ENCODE measurements at regions not wholly inside any gene's neighbourhood (a gene's known extent, or its start where the extent isn't known, plus 50 kb on each side); places are given as distances from the start of the nearest gene placed in this dataset.

DNA sequence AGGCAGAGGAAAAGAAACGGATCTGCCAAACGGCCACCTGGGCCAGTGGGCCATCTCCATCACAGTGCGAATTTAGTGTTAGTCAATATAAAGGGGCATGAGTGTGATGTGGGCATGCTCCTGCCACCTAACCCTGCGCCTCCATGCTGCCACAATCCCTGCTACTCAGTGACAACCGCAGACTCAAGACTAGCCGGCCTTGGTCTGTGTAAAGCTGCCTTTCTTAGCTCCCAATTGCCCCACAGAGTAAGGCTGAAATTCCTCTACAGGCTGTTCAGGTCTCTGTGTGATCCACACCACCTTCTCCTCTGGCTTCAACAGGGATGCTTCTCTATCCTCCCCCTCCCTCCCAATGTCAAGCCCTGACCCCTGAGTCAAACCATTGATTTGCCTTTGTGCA, 269.7 kb downstream of the XXYLT1 start:
- no peaks in the 10 kb centered on the region for H4K20me1 ChIP-seq (ENCODE audit: insufficient read depth, low read length)
- H3K27me3 ChIP-seq (ENCODE audit: control insufficient read depth, insufficient read depth, low read length), result peaks cover 71% of the 10 kb centered on the region
- dilution Hi-C loops (cut with HindIII; ENCODE audit: low sequenced_read_pairs, unreplicated experiment), result no loop called here
- ATAC-seq (ENCODE audit: low read depth), result no peak
- no TSS peak for BruUV-seq (replicated peaks)
- H2AK9ac ChIP-seq (replicated peaks; ENCODE audit: low read depth, low read length, poor library complexity), result no peak overlapping the region
- H4K91ac ChIP-seq (ENCODE audit: insufficient read depth, low read depth, low read length), result no peak overlapping the region
- peaks cover 6% of the 10 kb centered on the region; the same call in 1 of the 2 replicates for H3K4me1 ChIP-seq (ENCODE audit: control insufficient read depth, insufficient read depth, low read length)
- no peaks in the 10 kb centered on the region for H3K79me1 ChIP-seq (ENCODE audit: low read depth in 1 of 2, low read length in 2 of 2)
- ChIA-PET CTCF (no interaction called here), POLR2A (ENCODE audit: unreplicated experiment) (no interaction called here)
- intact Hi-C loops (cut with micrococcal nuclease), result loop anchor here (5.0 kb wide), 2 partner anchors 261 to 314 kb away; partner anchors contain the start of gene FAM43A
- H3K36me3 ChIP-seq (ENCODE audit: control insufficient read depth, insufficient read depth, low read length), result no peaks in the 10 kb centered on the region
- no peak overlapping the region for H3K4me3 ChIP-seq (ENCODE audit: insufficient read depth, low read depth, low read length)
- H3K27ac ChIP-seq (ENCODE audit: insufficient read depth, low read length), result no peak overlapping the region
- no peak overlapping the region for H4K5ac ChIP-seq (ENCODE audit: low read depth, low read length)
- DNase-seq, result no peak
- H2AFZ ChIP-seq (replicated peaks; ENCODE audit: low read length, poor library complexity), result no peak overlapping the region
- in situ Hi-C loops (cut with MboI; ENCODE audit: low sequenced_read_pairs), result no loop called here
- H2BK5ac ChIP-seq (ENCODE audit: low read depth, low read length, poor library complexity, severe bottlenecking), result no peak overlapping the region
- H2BK120ac ChIP-seq (ENCODE audit: low read depth, low read length), result no peak overlapping the region
- H3K56ac ChIP-seq (ENCODE audit: extremely low read depth, insufficient read depth, low read length), result no peak overlapping the region
- no peak overlapping the region for H2BK20ac ChIP-seq (ENCODE audit: low read depth, low read length)
- H3K23ac ChIP-seq (ENCODE audit: low read depth, low read length), result no peak overlapping the region
- H2BK15ac ChIP-seq (ENCODE audit: low read depth, low read length), result no peak overlapping the region
- H3K9ac ChIP-seq (ENCODE audit: low read depth, low read length), result no peak overlapping the region
- no peak overlapping the region for H3K4ac ChIP-seq (ENCODE audit: low read depth, low read length)
- no peaks in the 10 kb centered on the region for H3K9me1 ChIP-seq (ENCODE audit: insufficient read depth, low read length)
- H3K14ac ChIP-seq (replicated peaks; ENCODE audit: low read depth, low read length), result no peak overlapping the region
- H3K4me2 ChIP-seq (ENCODE audit: low read depth, low read length), result no peak overlapping the region
- TF ChIP-seq SMC3 (IDR thresholded peaks at IDR 0.05; ENCODE audit: low read depth, low read length), result no peak
- no peak for TF ChIP-seq POLR2A (IDR thresholded peaks at IDR 0.05; ENCODE audit: low read depth, low read length)
- H3K18ac ChIP-seq (ENCODE audit: low read depth, low read length), result no peak overlapping the region
- no peak overlapping the region for H2AK5ac ChIP-seq (ENCODE audit: low read depth, low read length)
- WGBS, 2 experiments (ENCODE audit: extremely low coverage in 2 of 2, insufficient read length in 1 of 2), result 77% methylated on average over 5 of the region's 6 CpGs; no CpG with 5 or more reads in 1 of the 2 experiments
- H3K9me3 ChIP-seq (ENCODE audit: control insufficient read depth, insufficient read depth, low read length), result no peaks in the 10 kb centered on the region
- no peak overlapping the region for H4K8ac ChIP-seq (ENCODE audit: low read depth in 2 of 2, low read length in 2 of 2)

All from IMR-90 (cell line).